Activated naive CD4-positive, alpha-beta T cell treated with anti-CD3 and anti-CD28 coated beads for 36 hours (primary cell): ENCODE measurements at regions not wholly inside any gene's neighbourhood (a gene's known extent, or its start where the extent isn't known, plus 50 kb on each side); places are given as distances from the start of the nearest gene placed in this dataset.
A peak's percentile ranks its signal among the peaks of the same experiment; 100 is the strongest.
"Not testable (repeated sequence)": the region's sequence is repeated elsewhere in the genome, so short reads cannot be mapped to it uniquely, and the experiment has no call there.

Experiments used
- CTCF ChIA-PET: fragments of 350-600 bp; sonication (Branson Sonifier 250); formaldehyde crosslinking; loops from one replicate; lab custom pipeline; 2021; ENCODE audit warnings: antibody characterized with exemption; lab: Charles Lee
- DNase-seq: peaks from one replicate; pipeline ENCODE4 v3.0.0-alpha.2; 2020
- H3K27ac Mint-ChIP-seq: one replicate; pipeline ENCODE4 v1.8.0; 2021; ENCODE audit warnings: mild to moderate bottlenecking, mixed read lengths
- H3K27me3 Mint-ChIP-seq: one replicate; pipeline ENCODE4 v1.8.0; 2021; ENCODE audit warnings: low read depth, mixed read lengths
- H3K36me3 Mint-ChIP-seq: one replicate; pipeline ENCODE4 v1.8.0; 2021; ENCODE audit warnings: low read depth, mixed read lengths
- H3K4me1 Mint-ChIP-seq: one replicate; pipeline ENCODE4 v1.8.0; 2021; ENCODE audit warnings: low read depth, mixed read lengths
- H3K4me3 Mint-ChIP-seq: one replicate; pipeline ENCODE4 v1.8.0; 2021; ENCODE audit warnings: mild to moderate bottlenecking, moderate library complexity, mixed read lengths
- H3K9me3 Mint-ChIP-seq: one replicate; pipeline ENCODE4 v1.8.0; 2021; ENCODE audit warnings: mixed read lengths
- intact Hi-C: fragments of 100-400 bp; cut with micrococcal nuclease; formaldehyde crosslinking; loops from one replicate; pipeline ENCODE4 v1.15.1; 2023

GRCh38 chr3:33940736-33941135 is 142.3 kb downstream of the PDCD6IP start:
- CTCF ChIA-PET, result no interaction called here

DNA sequence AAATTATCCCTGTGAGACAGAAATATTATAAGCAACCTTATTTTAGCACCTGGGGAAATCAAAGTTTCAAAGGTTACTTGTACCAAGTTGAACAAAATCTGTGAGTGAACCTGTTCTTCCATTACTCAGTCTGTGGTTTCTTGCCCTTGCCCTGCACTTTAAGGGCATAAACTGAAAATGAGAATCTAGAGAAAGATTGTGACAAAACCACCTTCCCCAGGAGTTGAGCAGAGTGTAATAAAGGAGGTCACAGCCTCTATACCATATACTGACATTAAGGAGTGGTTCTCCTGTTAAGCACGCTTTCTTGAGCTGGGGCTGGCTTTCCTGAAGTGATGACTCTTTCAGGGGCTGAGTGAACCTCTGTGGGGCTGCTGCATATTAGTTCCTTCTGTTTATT is 143.4 kb downstream of the PDCD6IP start:
- no peak for DNase-seq
- Mint-ChIP-seq H3K27ac (no peak overlapping the region), H3K9me3 (no peaks in the 10 kb centered on the region), H3K36me3 (no peaks in the 10 kb centered on the region), H3K27me3 (peaks cover 6% of the 10 kb centered on the region), H3K4me1 (peaks cover 3% of the 10 kb centered on the region), H3K4me3 (no peak overlapping the region)
- intact Hi-C loops, result no loop called here
- CTCF ChIA-PET, result no interaction called here

More at GRCh38 chr3:33940736-33941135, 142.3 kb downstream of the PDCD6IP start:
- peaks cover 6% of the 10 kb centered on the region for H3K27me3 Mint-ChIP-seq
- no peak overlapping the region for H3K4me3 Mint-ChIP-seq
- H3K4me1 Mint-ChIP-seq, result peaks cover 3% of the 10 kb centered on the region
- no peaks in the 10 kb centered on the region for H3K36me3 Mint-ChIP-seq
- no peaks in the 10 kb centered on the region for H3K9me3 Mint-ChIP-seq
- intact Hi-C loops, result no loop called here
- no peak for DNase-seq
- no peak overlapping the region for H3K27ac Mint-ChIP-seq

- intact Hi-C loops, result no loop called here
- Mint-ChIP-seq H3K9me3 (no peaks in the 10 kb centered on the region), H3K27ac (no peak overlapping the region), H3K4me1 (peaks cover 3% of the 10 kb centered on the region), H3K4me3 (no peak overlapping the region), H3K36me3 (no peaks in the 10 kb centered on the region), H3K27me3 (no peaks in the 10 kb centered on the region)
- CTCF ChIA-PET, result no interaction called here
- no peak for DNase-seq
These were observed 144.2 kb downstream of the PDCD6IP start for GRCh38 chr3:33942483-33943150.

GRCh38 chr3:33943277-33943676 is 144.8 kb downstream of the PDCD6IP start:
- no peak for DNase-seq
- CTCF ChIA-PET, result no interaction called here
- H3K27me3 Mint-ChIP-seq, result no peaks in the 10 kb centered on the region
- peaks cover 3% of the 10 kb centered on the region for H3K4me1 Mint-ChIP-seq
- intact Hi-C loops, result no loop called here
- H3K4me3 Mint-ChIP-seq, result no peak overlapping the region
- H3K9me3 Mint-ChIP-seq, result no peaks in the 10 kb centered on the region
- no peak overlapping the region for H3K27ac Mint-ChIP-seq
- no peaks in the 10 kb centered on the region for H3K36me3 Mint-ChIP-seq

DNA sequence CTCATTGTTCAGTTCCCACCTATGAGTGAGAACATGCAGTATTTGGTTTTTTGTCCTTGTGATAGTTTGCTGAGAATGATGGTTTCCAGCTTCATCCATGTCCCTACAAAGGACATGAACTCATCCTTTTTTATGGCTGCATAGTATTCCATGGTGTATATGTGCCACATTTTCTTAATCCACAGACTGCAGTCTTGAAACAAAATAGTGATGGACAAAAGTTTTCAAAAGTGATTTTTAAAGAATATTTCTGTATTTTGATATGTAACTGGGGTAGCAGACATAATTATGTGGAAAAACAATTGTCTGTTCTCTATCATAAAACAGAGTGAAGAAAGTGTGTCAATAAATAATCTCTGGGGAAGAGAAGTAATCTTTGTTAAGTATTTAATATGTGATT is 148.2 kb downstream of the PDCD6IP start:
- CTCF ChIA-PET, result not testable (repeated sequence)

DNA sequence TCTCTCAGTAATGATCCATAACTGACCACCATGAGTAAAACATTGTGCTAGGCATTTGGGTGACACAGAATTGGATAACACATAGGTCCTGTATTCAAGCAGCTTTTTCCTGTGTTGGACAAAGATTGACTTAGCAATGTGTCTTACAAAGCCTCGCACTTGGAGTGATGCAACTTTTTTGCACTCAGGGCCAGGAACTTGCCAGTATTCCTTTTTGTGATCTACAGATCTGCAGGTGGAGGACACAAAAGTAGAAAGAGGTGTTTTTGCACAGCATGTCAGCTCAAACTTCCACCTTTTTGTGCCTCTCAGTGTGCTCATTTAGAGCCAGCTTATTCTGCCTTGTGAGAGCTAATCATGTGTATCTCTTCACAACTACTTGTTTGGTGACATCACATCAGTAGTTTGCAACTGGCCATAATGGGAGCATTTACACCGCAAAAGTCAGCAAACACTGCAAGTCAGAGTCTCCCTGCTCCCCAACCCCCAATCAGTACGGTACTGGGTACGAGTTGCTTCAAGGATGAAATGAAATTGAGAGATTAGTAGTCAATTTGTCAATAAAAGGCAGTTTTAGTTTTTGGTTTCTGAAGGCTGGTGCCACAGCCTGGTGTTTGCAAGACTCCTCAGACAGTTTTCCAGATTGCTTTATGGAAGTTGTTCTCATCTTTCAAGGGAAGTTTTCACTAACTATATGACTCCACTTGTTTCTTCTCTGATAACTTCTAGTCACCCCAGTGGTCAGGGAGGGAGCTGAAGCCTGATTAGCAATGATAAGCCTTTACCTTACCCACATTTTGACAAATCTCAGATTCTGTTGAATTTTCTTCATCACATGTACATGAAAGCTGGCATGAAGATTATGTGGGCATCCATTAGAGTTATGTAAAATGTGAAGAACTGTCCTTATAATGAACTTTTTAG is 149.1 kb downstream of the PDCD6IP start:
- intact Hi-C loops, result no loop called here
- no peak for DNase-seq
- Mint-ChIP-seq H3K27ac (no peak overlapping the region), H3K27me3 (no peaks in the 10 kb centered on the region), H3K4me1 (no peaks in the 10 kb centered on the region), H3K36me3 (no peaks in the 10 kb centered on the region), H3K9me3 (no peaks in the 10 kb centered on the region), H3K4me3 (no peak overlapping the region)
- CTCF ChIA-PET, result no interaction called here

More for the DNA sequence above, 148.2 kb downstream of the PDCD6IP start:
- H3K9me3 Mint-ChIP-seq, H3K27ac Mint-ChIP-seq, H3K27me3 Mint-ChIP-seq, H3K36me3 Mint-ChIP-seq, DNase-seq, H3K4me1 Mint-ChIP-seq, H3K4me3 Mint-ChIP-seq, intact Hi-C loops: not testable (repeated sequence)

GRCh38 chr3:33949074-33949473 is 150.6 kb downstream of the PDCD6IP start:
- Mint-ChIP-seq H3K27me3 (no peaks in the 10 kb centered on the region), H3K27ac (no peak overlapping the region), H3K4me1 (no peaks in the 10 kb centered on the region), H3K4me3 (no peak overlapping the region), H3K9me3 (no peaks in the 10 kb centered on the region), H3K36me3 (no peaks in the 10 kb centered on the region)
- CTCF ChIA-PET, result no interaction called here
- DNase-seq, result no peak
- intact Hi-C loops, result no loop called here

GRCh38 chr3:33954956-33955355 is 156.5 kb downstream of the PDCD6IP start:
- no peak overlapping the region for H3K4me3 Mint-ChIP-seq
- no peaks in the 10 kb centered on the region for H3K4me1 Mint-ChIP-seq
- H3K27ac Mint-ChIP-seq, result no peak overlapping the region
- DNase-seq, result peak; percentile 12
- CTCF ChIA-PET, result interaction anchor here (1.0 kb wide), 1 partner anchor 49 kb away, joined by 3 read pairs; no protein-coding TSS in a partner anchor
- intact Hi-C loops, result no loop called here
- H3K9me3 Mint-ChIP-seq, result no peaks in the 10 kb centered on the region
- H3K36me3 Mint-ChIP-seq, result no peaks in the 10 kb centered on the region
- H3K27me3 Mint-ChIP-seq, result no peaks in the 10 kb centered on the region

DNA sequence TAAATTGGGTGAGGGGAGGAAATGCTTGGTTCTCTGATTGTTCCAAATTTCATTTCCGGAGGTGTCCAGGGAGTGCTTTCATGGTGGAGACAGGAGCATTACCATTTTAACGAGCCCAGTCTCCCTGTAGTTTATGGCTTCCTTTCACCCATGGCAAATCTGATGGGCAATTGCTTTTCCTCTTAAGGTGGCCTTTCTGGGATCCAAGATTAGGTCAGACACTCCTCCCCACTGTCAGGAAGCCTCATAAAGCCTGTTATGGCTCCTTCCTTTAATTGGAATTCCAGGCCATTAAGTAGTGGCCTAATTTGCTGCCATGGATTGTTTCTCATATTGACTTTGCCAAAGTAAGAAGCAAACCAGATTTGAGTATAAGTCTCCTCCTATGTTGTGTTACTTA is 157.8 kb downstream of the PDCD6IP start:
- H3K27me3 Mint-ChIP-seq, result no peaks in the 10 kb centered on the region
- H3K36me3 Mint-ChIP-seq, result no peaks in the 10 kb centered on the region
- H3K4me3 Mint-ChIP-seq, result no peak overlapping the region
- CTCF ChIA-PET, result no interaction called here
- intact Hi-C loops, result no loop called here
- DNase-seq, result no peak
- no peaks in the 10 kb centered on the region for H3K4me1 Mint-ChIP-seq
- H3K9me3 Mint-ChIP-seq, result no peaks in the 10 kb centered on the region
- no peak overlapping the region for H3K27ac Mint-ChIP-seq

DNA sequence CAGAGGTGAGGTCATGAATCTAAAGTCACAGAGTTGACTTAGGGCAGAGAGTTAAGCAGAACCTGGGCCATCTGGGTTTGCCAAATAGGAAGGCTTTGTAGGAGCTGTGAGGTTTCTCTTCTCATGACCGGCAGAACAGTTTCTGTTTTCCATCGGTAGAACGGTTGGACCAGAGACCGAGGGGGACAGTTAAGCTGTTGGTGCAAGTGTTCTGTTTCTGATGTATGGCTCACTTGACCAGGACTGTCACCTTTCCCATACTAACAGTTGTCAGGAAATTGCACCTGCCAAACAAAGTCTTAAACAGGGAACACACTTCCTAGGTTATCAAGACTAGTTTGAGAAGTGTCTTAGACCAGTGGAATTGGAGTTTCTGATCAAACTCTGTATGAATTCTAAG is 158.3 kb downstream of the PDCD6IP start:
- Mint-ChIP-seq H3K27ac (no peak overlapping the region), H3K4me1 (no peaks in the 10 kb centered on the region), H3K27me3 (no peaks in the 10 kb centered on the region), H3K36me3 (no peaks in the 10 kb centered on the region), H3K9me3 (no peaks in the 10 kb centered on the region), H3K4me3 (no peak overlapping the region)
- DNase-seq, result no peak
- intact Hi-C loops, result no loop called here
- CTCF ChIA-PET, result no interaction called here

GRCh38 chr3:33957176-33957575 is 158.7 kb downstream of the PDCD6IP start:
- no peak overlapping the region for H3K4me3 Mint-ChIP-seq

DNA sequence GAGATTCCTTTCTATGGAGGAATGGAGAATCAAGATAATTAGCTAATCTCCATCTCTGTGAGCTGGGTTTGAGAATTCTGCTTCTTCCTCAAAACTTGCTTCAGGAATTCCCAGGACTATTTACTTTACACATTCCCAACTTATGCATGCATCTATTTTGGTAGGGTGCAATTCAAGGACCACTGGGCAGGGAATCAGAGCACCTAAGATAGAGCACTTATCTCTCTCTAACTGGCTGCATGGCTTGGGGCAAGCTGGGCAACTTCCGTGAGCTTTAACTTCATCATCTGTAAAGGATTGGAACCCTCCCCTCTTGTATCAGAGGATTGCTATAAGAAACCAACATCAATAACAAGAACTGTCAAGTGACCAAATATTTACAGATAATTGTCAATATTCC is 160.2 kb downstream of the PDCD6IP start:
- Mint-ChIP-seq H3K9me3 (no peaks in the 10 kb centered on the region), H3K4me3 (no peak overlapping the region), H3K27ac (no peak overlapping the region), H3K36me3 (no peaks in the 10 kb centered on the region), H3K27me3 (no peaks in the 10 kb centered on the region), H3K4me1 (no peaks in the 10 kb centered on the region)
- CTCF ChIA-PET, result no interaction called here
- no peak for DNase-seq
- intact Hi-C loops, result no loop called here

More at GRCh38 chr3:33957176-33957575, 158.7 kb downstream of the PDCD6IP start:
- H3K27ac Mint-ChIP-seq, result no peak overlapping the region
- H3K36me3 Mint-ChIP-seq, result no peaks in the 10 kb centered on the region
- no peak for DNase-seq
- CTCF ChIA-PET, result no interaction called here
- H3K4me1 Mint-ChIP-seq, result no peaks in the 10 kb centered on the region
- intact Hi-C loops, result no loop called here
- no peaks in the 10 kb centered on the region for H3K9me3 Mint-ChIP-seq
- no peaks in the 10 kb centered on the region for H3K27me3 Mint-ChIP-seq

GRCh38 chr3:33962396-33962795 is 164.0 kb downstream of the PDCD6IP start:
- Mint-ChIP-seq H3K27ac (no peak overlapping the region), H3K9me3 (no peaks in the 10 kb centered on the region), H3K36me3 (no peaks in the 10 kb centered on the region), H3K4me1 (no peaks in the 10 kb centered on the region), H3K4me3 (no peak overlapping the region), H3K27me3 (no peaks in the 10 kb centered on the region)
- intact Hi-C loops, result no loop called here
- no peak for DNase-seq
- CTCF ChIA-PET, result no interaction called here
